AG10803 (cell line): ENCODE measurements at regions not wholly inside any gene's neighbourhood (a gene's known extent, or its start where the extent isn't known, plus 50 kb on each side); places are given as distances from the start of the nearest gene placed in this dataset.

Source experiments
- DNase-seq: peaks from one replicate; pipeline ENCODE4 v3.0.0; 2010; ENCODE audit warnings: low read depth
- H3K4me3 ChIP-seq: 2 replicates; pipeline ENCODE4 v1.5.1; 2011; ENCODE audit warnings: mild to moderate bottlenecking, low read length, control low read depth
- CTCF ChIP-seq: conservative IDR thresholded peaks from 2 replicates; pipeline ENCODE4 v1.5.1; 2011; ENCODE audit warnings: mild to moderate bottlenecking, low read length, control low read depth, inconsistent platforms

- no peak for TF ChIP-seq CTCF
- no peak overlapping the region for H3K4me3 ChIP-seq
- DNase-seq: no peak
These were observed 603.5 kb downstream of the SOCS6 start for GRCh38 chr18:70892381-70892780.

GRCh38 chr18:70870292-70870691 lies 581.4 kb downstream of the SOCS6 start:
- no peak for DNase-seq
- no peak for TF ChIP-seq CTCF
- H3K4me3 ChIP-seq: no peak overlapping the region

GRCh38 chr18:70848329-70848728 lies 559.5 kb downstream of the SOCS6 start:
- TF ChIP-seq CTCF: no peak
- DNase-seq: no peak
- no peak overlapping the region for H3K4me3 ChIP-seq

GRCh38 chr18:70840649-70841048 lies 551.8 kb downstream of the SOCS6 start:
- no peak for TF ChIP-seq CTCF
- no peak for DNase-seq
- no peak overlapping the region for H3K4me3 ChIP-seq

- DNase-seq: no peak
- TF ChIP-seq CTCF: no peak
- H3K4me3 ChIP-seq: no peak overlapping the region
These were observed 538.8 kb downstream of the SOCS6 start for GRCh38 chr18:70827632-70828031.

- DNase-seq: no peak
- no peak overlapping the region for H3K4me3 ChIP-seq
- TF ChIP-seq CTCF: no peak
These were observed 537.7 kb downstream of the SOCS6 start for GRCh38 chr18:70826571-70826970.

GRCh38 chr18:70822691-70823090 lies 533.8 kb downstream of the SOCS6 start:
- H3K4me3 ChIP-seq: no peak overlapping the region
- no peak for TF ChIP-seq CTCF
- no peak for DNase-seq
